HUES64 (cell line): ENCODE measurements at regions not wholly inside any gene's neighbourhood (a gene's known extent, or its start where the extent isn't known, plus 50 kb on each side); places are given as distances from the start of the nearest gene placed in this dataset.
"Not testable (repeated sequence)": the region's sequence is repeated elsewhere in the genome, so short reads cannot be mapped to it uniquely, and the experiment has no call there.

Source experiments
- H3K27ac ChIP-seq: 2 replicates; pipeline ENCODE4 v1.7.0; 2013; ENCODE audit warnings: low read depth, low read length, inconsistent platforms
- H3K27me3 ChIP-seq: 2 replicates; pipeline ENCODE4 v1.6.1; 2013; ENCODE audit warnings: mild to moderate bottlenecking, low read length; ENCODE audit not compliant: insufficient read depth
- H3K36me3 ChIP-seq: 2 replicates; pipeline ENCODE4 v1.6.1; 2013; ENCODE audit warnings: mild to moderate bottlenecking, low read length; ENCODE audit not compliant: insufficient read depth
- H3K4me1 ChIP-seq: 2 replicates; pipeline ENCODE4 v1.6.1; 2013; ENCODE audit warnings: mild to moderate bottlenecking, low read length, moderate library complexity; ENCODE audit not compliant: insufficient read depth
- H3K4me3 ChIP-seq: 2 replicates; pipeline ENCODE4 v1.5.1; 2013; ENCODE audit warnings: mild to moderate bottlenecking, low read length, moderate library complexity
- H3K9ac ChIP-seq: 2 replicates; pipeline ENCODE4 v1.6.1; 2013; ENCODE audit warnings: mild to moderate bottlenecking, low read depth, low read length
- H3K9me3 ChIP-seq: 2 replicates; pipeline ENCODE4 v1.6.1; 2013; ENCODE audit warnings: low read depth, low read length; ENCODE audit not compliant: insufficient read depth
- WGBS: fragments of 150-250, 120-280 bp; methylation state at CpG from one replicate; pipeline ENCODE4 v1.1.7; 2013; ENCODE audit warnings: missing lambda C conversion rate; 5-methylcytosine and 5-hydroxymethylcytosine counted together

DNA sequence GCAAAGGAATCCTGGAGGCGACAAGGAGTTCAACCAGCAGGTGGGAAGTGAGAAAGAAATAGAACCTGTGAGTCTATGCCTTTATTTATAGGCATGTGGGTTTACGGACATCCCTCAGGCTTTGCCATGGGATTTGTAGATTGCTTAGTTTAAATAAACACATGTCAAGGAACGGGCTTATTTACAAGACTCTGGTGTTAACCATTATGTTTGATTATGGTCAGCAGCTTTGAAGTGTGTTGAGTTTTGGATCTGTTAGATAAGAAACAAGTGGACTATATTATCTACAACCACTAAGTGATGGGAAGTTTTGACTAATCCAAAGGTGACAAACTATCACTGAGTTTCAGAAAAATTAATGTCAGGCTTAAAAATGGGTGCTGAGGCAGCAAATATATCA, 143.2 kb downstream of the SLITRK5 start:
- Histone ChIP-seq H3K36me3 (no peaks in the 10 kb centered on the region), H3K4me3 (no peak overlapping the region), H3K9ac (no peak overlapping the region), H3K27me3 (no peaks in the 10 kb centered on the region), H3K9me3 (no peaks in the 10 kb centered on the region), H3K4me1 (no peaks in the 10 kb centered on the region), H3K27ac (no peak overlapping the region)
- WGBS: 95% methylated on average over 3 of the region's 3 CpGs

DNA sequence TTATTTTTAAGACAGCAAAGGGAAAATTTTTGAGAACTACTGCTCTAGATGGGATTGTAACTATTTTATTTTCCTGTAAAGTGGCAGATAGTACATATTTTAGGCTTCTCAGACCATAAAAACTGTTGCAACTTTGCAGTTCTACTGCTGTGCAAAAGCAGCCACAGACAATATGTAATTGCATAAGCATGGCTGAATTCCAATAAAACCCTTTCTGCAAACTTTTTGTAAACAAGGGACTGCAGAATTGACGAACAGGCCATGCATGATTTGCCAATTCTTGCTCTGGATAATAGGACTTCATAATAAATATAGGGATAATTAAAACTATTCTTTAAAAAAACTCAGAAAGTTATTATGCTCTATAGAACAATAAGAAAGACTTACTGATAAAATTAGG, 149.1 kb downstream of the SLITRK5 start:
- H3K27ac ChIP-seq: no peak overlapping the region
- no peaks in the 10 kb centered on the region for H3K27me3 ChIP-seq
- 100% methylated on average over 1 of the region's 1 CpG for WGBS
- H3K9ac ChIP-seq: no peak overlapping the region
- H3K4me3 ChIP-seq: no peak overlapping the region
- H3K4me1 ChIP-seq: no peaks in the 10 kb centered on the region
- no peaks in the 10 kb centered on the region for H3K36me3 ChIP-seq
- no peaks in the 10 kb centered on the region for H3K9me3 ChIP-seq

DNA sequence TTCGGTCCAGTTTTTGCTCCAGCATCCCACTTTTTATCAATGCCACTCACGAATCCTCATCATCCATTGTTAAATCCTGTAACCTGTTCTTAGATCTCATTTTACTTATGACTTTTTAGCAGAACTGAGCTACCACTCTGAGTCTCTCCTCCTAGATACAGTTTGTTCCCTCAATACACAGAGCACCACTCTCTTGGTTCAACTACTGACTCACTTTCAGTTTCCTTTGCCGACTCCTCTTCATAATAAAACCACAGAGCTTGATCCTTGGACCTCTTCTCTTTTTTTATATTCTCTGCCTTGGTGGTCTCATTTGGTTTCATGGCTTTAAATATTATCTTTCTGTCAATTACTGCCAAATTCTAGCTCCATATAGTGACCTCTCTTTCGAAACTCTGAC, 150.3 kb downstream of the SLITRK5 start:
- Histone ChIP-seq H3K9ac (no peak overlapping the region), H3K9me3 (no peaks in the 10 kb centered on the region), H3K4me3 (no peak overlapping the region), H3K27ac (no peak overlapping the region), H3K27me3 (no peaks in the 10 kb centered on the region), H3K36me3 (no peaks in the 10 kb centered on the region), H3K4me1 (no peaks in the 10 kb centered on the region)
- 94% methylated on average over 4 of the region's 4 CpGs for WGBS

DNA sequence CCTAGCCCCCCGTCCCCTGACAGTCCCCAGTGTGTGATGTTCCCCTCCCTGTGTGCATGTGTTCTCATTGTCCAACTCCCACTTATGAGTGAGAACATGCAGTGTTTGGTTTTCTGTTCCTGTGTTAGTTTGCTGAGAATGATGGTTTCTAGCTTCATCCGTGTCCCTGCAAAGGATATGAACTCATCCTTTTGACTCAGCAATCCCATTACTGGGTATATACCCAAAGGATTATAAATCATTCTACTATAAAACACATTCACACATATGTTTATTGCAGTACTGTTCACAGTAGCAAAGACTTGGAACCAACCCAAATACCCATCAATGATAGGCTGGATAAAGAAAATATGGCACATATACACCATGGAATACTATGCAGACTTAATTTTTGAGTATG, 155.1 kb downstream of the SLITRK5 start:
- 92% methylated on average over 2 of the region's 2 CpGs for WGBS
- not testable (repeated sequence) for H3K27me3 ChIP-seq, H3K36me3 ChIP-seq, H3K27ac ChIP-seq, H3K9ac ChIP-seq, H3K4me3 ChIP-seq, H3K9me3 ChIP-seq, H3K4me1 ChIP-seq

DNA sequence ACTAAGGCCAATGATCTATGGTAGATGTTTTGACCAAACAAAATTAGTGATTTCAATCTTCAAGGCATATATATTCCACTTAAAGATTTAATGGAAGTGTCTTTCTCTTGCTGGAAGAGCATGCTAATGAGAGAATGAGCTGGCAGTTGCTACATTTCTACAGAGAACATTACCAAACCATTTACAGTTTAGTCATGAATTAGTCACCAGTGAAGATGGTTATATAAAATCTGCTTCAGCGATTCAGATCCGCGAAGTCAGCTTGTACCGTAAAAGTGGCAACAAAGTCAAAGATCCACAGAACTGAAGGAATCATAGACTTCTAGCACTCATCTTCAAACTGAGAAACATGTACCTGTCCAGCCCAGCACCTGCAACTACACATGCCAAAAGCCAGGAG, 156.3 kb downstream of the SLITRK5 start:
- H3K27me3 ChIP-seq: no peaks in the 10 kb centered on the region
- WGBS: 94% methylated on average over 4 of the region's 4 CpGs
- no peak overlapping the region for H3K4me3 ChIP-seq
- no peak overlapping the region for H3K9ac ChIP-seq
- H3K27ac ChIP-seq: no peak overlapping the region
- no peaks in the 10 kb centered on the region for H3K9me3 ChIP-seq
- no peaks in the 10 kb centered on the region for H3K4me1 ChIP-seq
- H3K36me3 ChIP-seq: no peaks in the 10 kb centered on the region

DNA sequence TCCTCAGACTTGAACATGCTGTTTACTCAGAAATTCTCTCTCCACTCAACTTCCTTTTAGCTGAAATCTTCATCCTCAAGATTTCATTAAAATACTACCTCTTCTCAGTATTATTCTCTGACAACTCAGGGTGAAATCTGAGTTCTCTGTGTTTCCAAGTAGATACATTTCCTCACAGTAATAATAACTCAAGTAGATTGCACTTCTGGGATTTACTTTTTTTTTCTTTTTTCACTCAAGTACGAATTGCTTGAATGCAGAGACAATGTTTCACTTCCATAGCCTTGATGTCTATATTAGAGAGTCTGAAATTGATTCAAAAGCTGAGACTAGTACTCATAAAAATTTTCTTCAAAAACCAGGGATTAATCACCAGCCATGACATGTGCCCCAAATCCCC, 166.4 kb downstream of the SLITRK5 start:
- no peaks in the 10 kb centered on the region for H3K36me3 ChIP-seq
- no peaks in the 10 kb centered on the region for H3K9me3 ChIP-seq
- H3K9ac ChIP-seq: no peak overlapping the region
- H3K4me3 ChIP-seq: no peak overlapping the region
- WGBS: no CpG with 5 or more reads among the region's 1 CpG
- no peaks in the 10 kb centered on the region for H3K27me3 ChIP-seq
- H3K4me1 ChIP-seq: peaks cover 6% of the 10 kb centered on the region; the same call in 1 of the 2 replicates
- H3K27ac ChIP-seq: no peak overlapping the region

DNA sequence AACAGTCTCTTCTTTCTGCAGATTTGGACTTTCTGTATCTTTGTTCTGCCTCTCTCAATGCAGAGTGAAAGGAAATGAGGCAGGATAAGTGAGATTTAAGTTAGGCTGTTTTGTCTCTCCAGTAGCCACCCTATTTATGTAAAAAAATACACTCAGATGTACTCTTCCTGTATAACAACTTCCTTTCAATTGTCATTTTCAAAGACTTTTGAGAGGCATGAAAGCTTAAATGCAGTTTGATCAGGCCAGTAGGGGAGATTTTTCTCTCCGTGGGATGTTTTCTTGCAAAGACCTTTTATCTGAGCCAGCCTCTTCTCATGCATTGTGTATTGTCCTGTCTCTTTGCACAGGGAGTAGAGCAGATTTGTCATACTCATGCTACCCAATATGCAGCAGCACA, 166.8 kb downstream of the SLITRK5 start:
- Histone ChIP-seq H3K36me3 (no peaks in the 10 kb centered on the region), H3K4me3 (no peak overlapping the region)

DNA sequence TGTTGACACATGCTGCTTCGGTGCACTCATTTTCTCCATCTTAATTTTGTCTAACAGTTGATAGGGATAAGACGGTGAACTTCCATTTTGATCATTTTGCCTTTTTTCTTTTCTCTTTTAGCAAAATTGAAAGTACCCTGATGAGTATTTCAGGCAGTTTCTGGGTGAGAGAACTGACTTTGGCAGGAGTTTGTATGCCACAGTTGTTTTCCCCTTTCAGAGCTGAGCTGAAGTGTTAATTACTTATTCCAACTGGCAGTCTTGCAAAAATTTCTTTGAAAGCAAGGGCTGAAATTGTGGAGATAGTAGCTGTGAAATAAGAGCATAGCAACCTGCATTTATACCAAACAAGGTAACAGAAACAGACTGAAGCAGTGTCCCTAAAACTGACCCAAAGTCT, 180.2 kb downstream of the SLITRK5 start:
- Histone ChIP-seq H3K27ac (no peak overlapping the region), H3K4me3 (no peak overlapping the region), H3K36me3 (no peaks in the 10 kb centered on the region), H3K9ac (no peak overlapping the region), H3K27me3 (no peaks in the 10 kb centered on the region), H3K9me3 (no peaks in the 10 kb centered on the region), H3K4me1 (no peaks in the 10 kb centered on the region)
- 95% methylated on average over 2 of the region's 2 CpGs for WGBS

More for the DNA sequence above, 166.8 kb downstream of the SLITRK5 start:
- Histone ChIP-seq H3K9ac (no peak overlapping the region), H3K9me3 (no peaks in the 10 kb centered on the region), H3K27ac (no peak overlapping the region), H3K4me1 (peaks cover 6% of the 10 kb centered on the region; the same call in 1 of the 2 replicates), H3K27me3 (no peaks in the 10 kb centered on the region)
- no CpG with 5 or more reads among the region's 1 CpG for WGBS

DNA sequence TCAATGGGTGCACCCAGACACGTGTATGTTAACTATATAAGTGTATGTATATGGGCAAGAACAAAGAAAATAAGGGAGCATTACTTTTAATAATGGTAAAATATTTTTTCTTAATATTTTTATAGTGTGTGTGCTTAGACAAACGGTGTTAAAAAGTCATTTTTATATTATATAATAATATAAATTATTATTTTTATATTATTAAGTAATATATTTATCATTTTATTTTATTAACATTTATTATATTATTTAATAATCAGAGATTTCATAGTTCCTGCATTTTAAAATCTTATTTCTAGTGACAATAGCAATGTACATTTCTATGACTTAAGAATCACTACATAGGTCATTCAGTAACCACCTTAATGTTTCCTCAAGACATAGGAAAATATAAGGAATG, 184.4 kb downstream of the SLITRK5 start:
- H3K9ac ChIP-seq: no peak overlapping the region
- no peak overlapping the region for H3K4me3 ChIP-seq
- H3K4me1 ChIP-seq: no peaks in the 10 kb centered on the region
- no CpG with 5 or more reads among the region's 2 CpGs for WGBS
- H3K9me3 ChIP-seq: no peaks in the 10 kb centered on the region
- no peak overlapping the region for H3K27ac ChIP-seq
- no peaks in the 10 kb centered on the region for H3K27me3 ChIP-seq
- H3K36me3 ChIP-seq: no peaks in the 10 kb centered on the region

DNA sequence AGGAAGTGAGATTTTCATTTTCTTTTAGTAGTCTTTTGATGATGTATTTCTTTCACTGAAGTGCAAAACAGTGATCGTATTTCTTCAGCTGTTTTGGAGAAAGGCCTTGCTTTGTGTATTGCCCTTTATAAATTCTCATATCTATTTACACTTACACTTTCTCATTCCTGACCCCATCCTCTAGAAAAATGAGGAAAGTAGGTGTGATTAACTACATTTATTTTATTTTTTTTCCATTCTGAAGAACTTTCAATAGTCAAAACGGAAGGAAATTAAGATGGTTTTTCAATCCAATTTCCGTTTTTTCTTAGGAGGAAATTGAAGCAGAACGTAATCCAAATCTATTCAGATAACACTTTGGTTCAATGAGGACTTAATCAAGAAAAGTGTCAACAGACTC, 188.1 kb downstream of the SLITRK5 start:
- Histone ChIP-seq H3K36me3 (no peaks in the 10 kb centered on the region), H3K4me3 (no peak overlapping the region), H3K27ac (no peak overlapping the region), H3K4me1 (no peaks in the 10 kb centered on the region), H3K9ac (no peak overlapping the region), H3K9me3 (no peaks in the 10 kb centered on the region), H3K27me3 (no peaks in the 10 kb centered on the region)
- 99% methylated on average over 4 of the region's 4 CpGs for WGBS

DNA sequence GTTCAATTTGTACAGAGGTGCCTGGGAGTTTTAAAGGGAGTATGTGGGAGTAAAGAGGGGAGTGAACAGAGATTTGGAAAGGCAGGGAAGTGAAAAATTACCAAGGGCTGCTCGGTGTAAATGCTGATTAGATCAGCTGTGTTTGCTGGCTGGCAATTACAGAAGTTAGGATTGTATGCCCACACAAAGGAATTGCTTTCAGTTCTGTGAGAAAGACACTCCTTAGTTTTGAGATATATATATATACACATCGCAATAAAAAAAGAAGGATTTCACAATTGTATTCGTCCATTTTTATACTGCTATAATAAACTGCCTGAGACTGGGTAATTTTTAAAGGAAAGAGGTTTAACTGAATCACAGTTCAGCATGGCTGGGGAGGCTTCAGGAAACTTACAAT, 196.3 kb downstream of the SLITRK5 start:
- no peaks in the 10 kb centered on the region for H3K27me3 ChIP-seq
- no peaks in the 10 kb centered on the region for H3K36me3 ChIP-seq
- H3K9me3 ChIP-seq: no peaks in the 10 kb centered on the region
- H3K9ac ChIP-seq: no peak overlapping the region
- WGBS: 93% methylated on average over 1 of the region's 3 CpGs
- no peaks in the 10 kb centered on the region for H3K4me1 ChIP-seq
- no peak overlapping the region for H3K4me3 ChIP-seq
- H3K27ac ChIP-seq: no peak overlapping the region

DNA sequence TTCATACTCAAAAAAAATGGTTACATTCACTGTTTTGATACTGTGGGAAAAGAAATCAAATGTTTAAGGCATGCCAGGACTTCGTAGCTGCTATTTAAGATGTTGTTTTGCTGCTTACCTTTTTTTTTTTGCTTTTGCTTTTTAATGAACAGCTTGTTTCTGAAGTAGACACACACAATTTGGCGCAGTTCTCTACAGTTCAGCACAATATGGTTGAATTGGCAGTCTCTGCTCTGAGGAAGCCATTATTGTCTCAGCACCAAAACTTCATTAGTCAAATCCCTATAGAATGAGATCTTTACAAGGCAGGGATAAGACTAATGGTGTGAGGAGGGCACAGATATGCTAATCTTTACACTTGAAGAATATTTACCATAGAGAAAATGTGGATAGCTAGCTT, 197.6 kb downstream of the SLITRK5 start:
- Histone ChIP-seq H3K27ac (no peak overlapping the region), H3K27me3 (no peaks in the 10 kb centered on the region), H3K36me3 (no peaks in the 10 kb centered on the region), H3K4me1 (no peaks in the 10 kb centered on the region), H3K4me3 (no peak overlapping the region), H3K9ac (no peak overlapping the region), H3K9me3 (no peaks in the 10 kb centered on the region)
- WGBS: 87% methylated on average over 2 of the region's 2 CpGs
